WERI-Rb-1 (cell line): ENCODE measurements at regions not wholly inside any gene's neighbourhood (a gene's known extent, or its start where the extent isn't known, plus 50 kb on each side); places are given as distances from the start of the nearest gene placed in this dataset.
"Not testable (repeated sequence)": the region's sequence is repeated elsewhere in the genome, so short reads cannot be mapped to it uniquely, and the experiment has no call there.

Experiments used
- DNase-seq: peaks from one replicate; pipeline ENCODE4 v3.0.0-alpha.2; 2020
- H3K27ac ChIP-seq: fragments of 250-450 bp; sonication (Bioruptor Pico); 2 replicates; pipeline ENCODE4 v1.5.1; 2020; ENCODE audit warnings: mild to moderate bottlenecking, moderate library complexity
- H3K27me3 ChIP-seq: fragments of 250-450 bp; sonication (Bioruptor Pico); 2 replicates; pipeline ENCODE4 v1.5.1; 2021; ENCODE audit warnings: mild to moderate bottlenecking, low read depth, moderate library complexity; ENCODE audit not compliant: insufficient read depth, severe bottlenecking
- H3K36me3 ChIP-seq: fragments of 250-450 bp; sonication (Bioruptor Pico); 2 replicates; pipeline ENCODE4 v1.5.1; 2020; ENCODE audit warnings: mild to moderate bottlenecking, moderate library complexity
- H3K4me3 ChIP-seq: 2 replicates; pipeline ENCODE4 v1.5.1; 2011; ENCODE audit warnings: low read depth, mild to moderate bottlenecking, control low read depth, low read length
- H3K9me3 ChIP-seq: fragments of 250-450 bp; sonication (Bioruptor Pico); 2 replicates; pipeline ENCODE4 v1.5.1; 2021; ENCODE audit warnings: mild to moderate bottlenecking, moderate library complexity; ENCODE audit not compliant: severe bottlenecking
- CTCF ChIP-seq: IDR thresholded peaks from 2 replicates; pipeline ENCODE4 v1.5.1; 2011; ENCODE audit warnings: low read depth, mild to moderate bottlenecking, control low read depth, inconsistent platforms, low read length

- H3K4me3 ChIP-seq = no peak overlapping the region
- H3K36me3 ChIP-seq = no peaks in the 10 kb centered on the region
- H3K27ac ChIP-seq = no peak overlapping the region
- H3K9me3 ChIP-seq = no peaks in the 10 kb centered on the region
- no peaks in the 10 kb centered on the region for H3K27me3 ChIP-seq
- DNase-seq = no peak
- TF ChIP-seq CTCF = no peak
These were observed 156.5 kb upstream of the SPRY2 start for GRCh38 chr13:80497439-80497838.

GRCh38 chr13:80496721-80497397, 155.9 kb upstream of the SPRY2 start:
- Histone ChIP-seq H3K27ac (no peak overlapping the region), H3K27me3 (no peaks in the 10 kb centered on the region), H3K4me3 (no peak overlapping the region), H3K36me3 (no peaks in the 10 kb centered on the region), H3K9me3 (no peaks in the 10 kb centered on the region)
- no peak for TF ChIP-seq CTCF
- DNase-seq = peak; percentile 12

- not testable (repeated sequence) for DNase-seq, H3K9me3 ChIP-seq, H3K4me3 ChIP-seq, H3K27ac ChIP-seq, H3K36me3 ChIP-seq, H3K27me3 ChIP-seq
These were observed 149.6 kb upstream of the SPRY2 start for GRCh38 chr13:80490491-80490943.

- TF ChIP-seq CTCF = no peak
- no peak overlapping the region for H3K4me3 ChIP-seq
- DNase-seq = no peak
- H3K27ac ChIP-seq = no peak overlapping the region
- no peaks in the 10 kb centered on the region for H3K27me3 ChIP-seq
- no peaks in the 10 kb centered on the region for H3K9me3 ChIP-seq
- H3K36me3 ChIP-seq = no peaks in the 10 kb centered on the region
These were observed 145.5 kb upstream of the SPRY2 start for GRCh38 chr13:80486402-80486801.

GRCh38 chr13:80483157-80483556, 142.2 kb upstream of the SPRY2 start:
- no peak for DNase-seq

GRCh38 chr13:80481588-80481987, 140.7 kb upstream of the SPRY2 start:
- Histone ChIP-seq H3K9me3 (no peaks in the 10 kb centered on the region), H3K27ac (no peak overlapping the region), H3K36me3 (no peaks in the 10 kb centered on the region), H3K4me3 (no peak overlapping the region), H3K27me3 (no peaks in the 10 kb centered on the region)
- DNase-seq = no peak
- TF ChIP-seq CTCF = no peak

More at GRCh38 chr13:80483157-80483556, 142.2 kb upstream of the SPRY2 start:
- Histone ChIP-seq H3K36me3 (no peaks in the 10 kb centered on the region), H3K9me3 (no peaks in the 10 kb centered on the region), H3K27me3 (no peaks in the 10 kb centered on the region), H3K4me3 (no peak overlapping the region), H3K27ac (no peak overlapping the region)
- no peak for TF ChIP-seq CTCF
